ENCODE measurements at regions not wholly inside any gene's neighbourhood (a gene's known extent, or its start where the extent isn't known, plus 50 kb on each side); places are given as distances from the start of the nearest gene placed in this dataset.

GRCh38 chr4:73311428-73311827, 52.8 kb upstream of the ANKRD17 start:
- POLR2A ChIA-PET = no interaction called here
- peak in 1 of 9 donors; percentile 4 for DNase-seq

DNA sequence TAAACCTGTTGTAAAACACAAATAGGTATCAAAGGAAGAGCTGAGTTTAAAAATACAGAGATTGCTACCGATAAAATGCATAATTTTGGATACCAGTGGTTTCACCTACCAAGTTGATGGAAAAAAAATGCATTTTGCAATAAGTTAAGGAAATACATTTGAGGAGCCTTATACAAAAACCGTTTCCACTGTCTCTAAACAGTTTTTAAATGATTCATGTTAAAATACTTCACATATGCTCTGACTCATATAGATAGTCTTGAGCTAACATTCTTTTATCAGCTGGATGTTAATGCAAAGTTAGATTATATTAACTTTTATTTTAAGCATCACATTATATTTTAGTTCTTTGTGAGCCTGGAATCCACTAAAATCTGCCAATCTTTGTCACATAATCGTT, 50.6 kb upstream of the ANKRD17 start:
- no peak for DNase-seq
- Mint-ChIP-seq H3K27ac (no peak overlapping the region), H3K36me3 (no peaks in the 10 kb centered on the region), H3K9me3 (no peaks in the 10 kb centered on the region), H3K4me1 (peaks cover 0 to 4% (median 0%) of the 10 kb centered on the region in 7 donors), H3K4me3 (no peak overlapping the region), H3K27me3 (no peaks in the 10 kb centered on the region)
- intact Hi-C loops (cut with micrococcal nuclease) = no loop called here
- POLR2A ChIA-PET = no interaction called here
- no peaks in the 10 kb centered on the region for H3K36me3 ChIP-seq (ENCODE audit: control insufficient read depth in 2 of 3, insufficient read depth in 3 of 3, low read length in 3 of 3)
- no peak for ATAC-seq
- H3K4me1 ChIP-seq (ENCODE audit: control insufficient read depth in 2 of 2, insufficient read depth in 2 of 2, low read length in 2 of 2) = no peaks in the 10 kb centered on the region
- H3K4me3 ChIP-seq (ENCODE audit: low read length) = no peak overlapping the region
- no peak overlapping the region for H3K27ac ChIP-seq (ENCODE audit: low read depth, low read length)
- H3K9me3 ChIP-seq (ENCODE audit: control insufficient read depth in 2 of 3, low read length in 3 of 3) = no peaks in the 10 kb centered on the region
- H3K27me3 ChIP-seq (ENCODE audit: control insufficient read depth in 2 of 2, insufficient read depth in 2 of 2, low read length in 2 of 2) = no peaks in the 10 kb centered on the region
- CTCF ChIA-PET = no interaction called here

More at GRCh38 chr4:73311428-73311827, 52.8 kb upstream of the ANKRD17 start:
- ATAC-seq = no peak
- intact Hi-C loops (cut with micrococcal nuclease) = loop anchor here (1.0 to 2.0 kb wide), 3 partner anchors 343 to 823 kb away; no protein-coding TSS in a partner anchor
- Histone ChIP-seq H3K4me1 (ENCODE audit: control insufficient read depth in 2 of 2, insufficient read depth in 2 of 2, low read length in 2 of 2) (no peaks in the 10 kb centered on the region), H3K27ac (ENCODE audit: low read depth, low read length) (no peak overlapping the region), H3K9me3 (ENCODE audit: control insufficient read depth in 2 of 3, low read length in 3 of 3) (no peaks in the 10 kb centered on the region), H3K27me3 (ENCODE audit: control insufficient read depth in 2 of 2, insufficient read depth in 2 of 2, low read length in 2 of 2) (no peaks in the 10 kb centered on the region), H3K36me3 (ENCODE audit: control insufficient read depth in 2 of 3, insufficient read depth in 3 of 3, low read length in 3 of 3) (no peaks in the 10 kb centered on the region), H3K4me3 (ENCODE audit: low read length) (no peak overlapping the region)
- Mint-ChIP-seq H3K27ac (no peak overlapping the region), H3K4me1 (peaks cover 0 to 4% (median 0%) of the 10 kb centered on the region in 7 donors), H3K4me3 (no peak overlapping the region), H3K9me3 (peaks cover 0 to 4% (median 0%) of the 10 kb centered on the region in 11 donors), H3K36me3 (no peaks in the 10 kb centered on the region), H3K27me3 (no peaks in the 10 kb centered on the region)
- CTCF ChIA-PET = interaction anchor here (0.6 kb wide), 1 partner anchor 344 kb away, joined by 3 read pairs; no protein-coding TSS in a partner anchor
